GM10248 (cell line): ENCODE measurements at regions not wholly inside any gene's neighbourhood (a gene's known extent, or its start where the extent isn't known, plus 50 kb on each side); places are given as distances from the start of the nearest gene placed in this dataset.

ENCODE experiments used
- CTCF ChIA-PET: fragments of 300-600 bp; sonication (Branson Sonifier 250); formaldehyde crosslinking; extraction: SDS; loops from one replicate; lab custom pipeline; 2021; ENCODE audit warnings: antibody characterized with exemption; lab: Yijun Ruan, JAX
- POLR2A ChIA-PET: fragments of 350-650 bp; sonication (Branson Sonifier 250); formaldehyde crosslinking; extraction: SDS; loops from one replicate; lab custom pipeline; 2020; ENCODE audit warnings: antibody characterized with exemption; lab: Yijun Ruan, JAX
- DNase-seq: peaks from one replicate; pipeline ENCODE4 v3.0.0; 2012; ENCODE audit errors: extremely low spot score
- TF ChIP-seq, protein P1 (sequence below): IDR thresholded peaks from 2 replicates; pipeline ENCODE4 v1.5.1; 2012; ENCODE audit warnings: mild to moderate bottlenecking, low read depth; ENCODE audit errors: extremely low read depth, missing control alignments, control extremely low read depth

DNA sequence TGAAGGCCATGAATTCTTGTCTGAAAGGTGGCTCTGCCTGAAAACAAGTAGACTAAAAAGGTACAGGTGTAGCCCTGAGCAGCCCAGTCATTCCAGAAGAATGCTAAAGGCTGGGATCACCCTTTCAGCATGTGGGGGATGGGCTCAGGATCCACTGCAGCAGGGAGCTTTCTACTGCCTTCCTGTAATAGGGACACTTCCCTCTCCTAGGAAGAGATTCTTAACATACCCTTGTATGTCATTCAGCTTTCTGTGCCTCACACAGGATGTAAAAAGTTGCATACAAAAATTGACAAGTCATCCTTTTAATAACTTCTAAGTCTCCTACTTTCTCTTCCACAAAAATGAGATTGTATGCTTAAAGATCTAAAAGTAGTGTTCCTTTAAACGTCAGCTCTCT lies 123.3 kb downstream of the ZNF518B start:
- CTCF ChIA-PET, result no interaction called here
- TF ChIP-seq, protein P1, sequence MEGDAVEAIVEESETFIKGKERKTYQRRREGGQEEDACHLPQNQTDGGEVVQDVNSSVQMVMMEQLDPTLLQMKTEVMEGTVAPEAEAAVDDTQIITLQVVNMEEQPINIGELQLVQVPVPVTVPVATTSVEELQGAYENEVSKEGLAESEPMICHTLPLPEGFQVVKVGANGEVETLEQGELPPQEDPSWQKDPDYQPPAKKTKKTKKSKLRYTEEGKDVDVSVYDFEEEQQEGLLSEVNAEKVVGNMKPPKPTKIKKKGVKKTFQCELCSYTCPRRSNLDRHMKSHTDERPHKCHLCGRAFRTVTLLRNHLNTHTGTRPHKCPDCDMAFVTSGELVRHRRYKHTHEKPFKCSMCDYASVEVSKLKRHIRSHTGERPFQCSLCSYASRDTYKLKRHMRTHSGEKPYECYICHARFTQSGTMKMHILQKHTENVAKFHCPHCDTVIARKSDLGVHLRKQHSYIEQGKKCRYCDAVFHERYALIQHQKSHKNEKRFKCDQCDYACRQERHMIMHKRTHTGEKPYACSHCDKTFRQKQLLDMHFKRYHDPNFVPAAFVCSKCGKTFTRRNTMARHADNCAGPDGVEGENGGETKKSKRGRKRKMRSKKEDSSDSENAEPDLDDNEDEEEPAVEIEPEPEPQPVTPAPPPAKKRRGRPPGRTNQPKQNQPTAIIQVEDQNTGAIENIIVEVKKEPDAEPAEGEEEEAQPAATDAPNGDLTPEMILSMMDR, result no peak
- no peak for DNase-seq
- POLR2A ChIA-PET, result no interaction called here

DNA sequence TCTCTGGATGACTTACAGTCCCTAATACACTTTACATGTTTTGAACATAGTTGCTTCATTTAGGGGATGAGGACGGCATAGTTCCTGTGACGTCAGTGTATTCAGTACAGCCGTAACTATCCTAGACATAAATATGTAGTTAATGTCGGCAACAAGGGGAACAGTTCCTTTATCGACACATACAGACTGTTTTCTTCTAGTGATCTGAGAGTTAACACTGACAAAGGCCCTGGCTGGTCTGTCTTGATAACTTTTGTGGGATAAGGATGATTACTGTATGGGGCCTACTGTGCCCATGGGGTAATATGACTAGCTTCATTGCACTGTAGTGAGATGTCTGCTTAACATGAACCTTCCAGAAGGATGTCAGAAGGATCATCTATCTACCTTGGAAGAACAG lies 131.2 kb downstream of the ZNF518B start:
- ChIA-PET POLR2A (no interaction called here), CTCF (no interaction called here)
- DNase-seq, result no peak
- TF ChIP-seq, protein P1, result no peak

DNA sequence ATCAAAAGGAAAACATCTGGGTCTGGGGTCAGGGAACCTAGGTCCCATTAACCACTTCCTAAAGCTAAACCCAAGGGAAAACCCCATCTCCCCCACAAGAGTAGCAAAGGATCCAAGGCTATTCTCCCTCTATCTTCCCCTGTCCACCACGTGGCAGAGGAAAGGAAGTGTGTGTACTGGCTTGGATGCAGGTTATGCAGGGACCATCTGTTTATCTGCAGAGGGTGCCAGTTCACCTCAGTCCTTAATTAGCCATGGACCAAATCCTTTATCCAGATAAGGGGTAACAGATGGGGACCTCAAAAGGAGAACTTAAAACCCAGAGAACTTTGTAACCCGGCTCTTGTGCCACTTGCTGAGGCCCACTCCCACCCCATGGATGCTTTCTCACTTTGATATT lies 135.3 kb downstream of the ZNF518B start:
- POLR2A ChIA-PET, result no interaction called here
- TF ChIP-seq, protein P1, result no peak
- no peak for DNase-seq
- CTCF ChIA-PET, result no interaction called here

DNA sequence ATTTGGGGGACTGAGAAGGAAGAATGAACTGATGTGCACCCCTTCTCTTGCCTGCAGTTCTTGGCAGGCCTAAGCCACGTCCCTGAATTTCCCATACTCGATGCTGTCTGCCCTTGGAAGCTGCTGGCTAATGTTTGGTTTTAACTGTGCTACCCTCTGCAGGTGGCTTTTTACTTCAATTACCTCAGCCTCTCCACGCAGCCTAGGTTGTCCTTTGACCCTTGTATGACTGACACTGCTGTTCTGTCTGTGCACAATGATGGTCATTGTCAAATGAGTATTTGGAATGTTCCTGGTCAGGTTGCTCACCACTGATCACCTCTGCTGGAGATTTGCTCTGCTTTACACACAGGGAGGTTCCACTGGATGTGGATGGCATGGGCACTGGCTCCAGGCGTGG lies 137.1 kb downstream of the ZNF518B start:
- DNase-seq, result no peak
- POLR2A ChIA-PET, result no interaction called here
- TF ChIP-seq, protein P1, result no peak
- CTCF ChIA-PET, result interaction anchor here (1.2 to 2.3 kb wide), 2 partner anchors 9 to 10 kb away, joined by 3 to 6 read pairs; no protein-coding TSS in a partner anchor

DNA sequence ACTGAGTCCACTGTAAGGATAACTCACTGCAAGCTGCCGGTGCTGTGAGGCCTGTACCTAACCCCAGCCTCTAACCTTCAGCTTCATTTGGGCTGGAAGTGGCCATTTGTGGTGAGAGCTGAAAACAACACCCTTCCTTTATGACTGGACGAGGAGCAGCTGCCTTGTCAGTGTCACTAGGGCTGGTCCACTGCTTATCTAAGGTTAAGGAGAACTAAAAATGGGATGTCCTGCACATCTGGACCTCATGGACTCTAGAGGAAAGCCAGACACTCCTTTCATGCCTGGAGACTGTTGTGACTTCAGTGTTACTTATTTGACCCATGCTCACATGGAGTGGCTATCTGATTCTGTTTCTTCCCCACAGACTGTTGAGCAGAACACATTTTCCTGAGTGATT lies 139.9 kb downstream of the ZNF518B start:
- ChIA-PET POLR2A (no interaction called here), CTCF (no interaction called here)
- no peak for DNase-seq
- TF ChIP-seq, protein P1, result no peak

DNA sequence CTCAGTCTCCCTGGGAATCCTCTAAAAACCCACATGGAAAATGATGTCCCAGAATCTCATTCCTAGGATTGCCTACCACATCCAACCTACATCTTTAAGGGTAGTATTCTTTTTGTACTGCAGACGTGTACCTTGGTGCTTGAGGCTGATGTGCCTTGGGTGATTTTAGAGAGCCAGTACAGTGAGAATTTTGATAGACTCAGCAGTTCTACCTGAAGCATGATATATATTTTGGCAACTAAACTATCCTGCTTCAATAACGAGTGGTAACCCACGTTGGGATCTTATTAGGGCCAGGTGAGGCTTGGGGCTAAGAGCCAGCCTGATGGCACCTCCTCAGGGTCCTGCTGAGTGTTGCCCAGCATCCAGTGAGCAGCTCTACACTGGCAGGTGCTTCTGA lies 140.4 kb downstream of the ZNF518B start:
- POLR2A ChIA-PET, result no interaction called here
- CTCF ChIA-PET, result no interaction called here

DNA sequence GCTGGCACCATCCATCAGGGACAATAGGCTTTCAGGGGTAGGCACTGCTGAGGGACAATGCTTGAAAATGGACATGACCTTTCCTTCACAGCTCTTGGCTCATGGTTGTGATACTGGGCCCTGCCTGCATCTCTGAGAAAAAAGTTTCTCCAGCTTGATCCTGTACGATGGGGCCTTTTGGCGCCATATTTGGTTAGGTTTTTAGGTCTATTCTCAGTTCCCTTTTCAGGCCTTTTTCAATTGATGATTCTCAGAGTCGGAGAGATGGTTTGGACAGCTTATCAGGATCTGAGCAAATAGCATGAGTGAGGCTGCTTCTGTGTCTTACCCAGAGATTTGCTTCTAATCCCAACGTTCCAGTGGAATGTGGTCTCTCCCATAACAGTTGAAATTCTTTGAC lies 141.6 kb downstream of the ZNF518B start:
- TF ChIP-seq, protein P1, result no peak
- DNase-seq, result no peak
- POLR2A ChIA-PET, result no interaction called here
- CTCF ChIA-PET, result interaction anchor here (0.9 kb wide), 1 partner anchor 9 kb away, joined by 4 read pairs; no protein-coding TSS in a partner anchor

More for the DNA sequence above, 140.4 kb downstream of the ZNF518B start:
- TF ChIP-seq, protein P1, result no peak
- DNase-seq, result no peak
